HG03520 (cell line): ENCODE measurements at regions not wholly inside any gene's neighbourhood (a gene's known extent, or its start where the extent isn't known, plus 50 kb on each side); places are given as distances from the start of the nearest gene placed in this dataset.

ENCODE experiments used
- ATAC-seq: cut with Tn5 transposase; IDR thresholded peaks from one replicate; pipeline ENCODE4 v1.9.1; 2021; ENCODE audit warnings: mild to moderate bottlenecking, moderate library complexity; ENCODE audit not compliant: unreplicated experiment

GRCh38 chr4:112994732-112995464 is 54.6 kb upstream of the ANK2 start:
- no peak for ATAC-seq
